ENCODE measurements at regions not wholly inside any gene's neighbourhood (a gene's known extent, or its start where the extent isn't known, plus 50 kb on each side); places are given as distances from the start of the nearest gene placed in this dataset.

DNA sequence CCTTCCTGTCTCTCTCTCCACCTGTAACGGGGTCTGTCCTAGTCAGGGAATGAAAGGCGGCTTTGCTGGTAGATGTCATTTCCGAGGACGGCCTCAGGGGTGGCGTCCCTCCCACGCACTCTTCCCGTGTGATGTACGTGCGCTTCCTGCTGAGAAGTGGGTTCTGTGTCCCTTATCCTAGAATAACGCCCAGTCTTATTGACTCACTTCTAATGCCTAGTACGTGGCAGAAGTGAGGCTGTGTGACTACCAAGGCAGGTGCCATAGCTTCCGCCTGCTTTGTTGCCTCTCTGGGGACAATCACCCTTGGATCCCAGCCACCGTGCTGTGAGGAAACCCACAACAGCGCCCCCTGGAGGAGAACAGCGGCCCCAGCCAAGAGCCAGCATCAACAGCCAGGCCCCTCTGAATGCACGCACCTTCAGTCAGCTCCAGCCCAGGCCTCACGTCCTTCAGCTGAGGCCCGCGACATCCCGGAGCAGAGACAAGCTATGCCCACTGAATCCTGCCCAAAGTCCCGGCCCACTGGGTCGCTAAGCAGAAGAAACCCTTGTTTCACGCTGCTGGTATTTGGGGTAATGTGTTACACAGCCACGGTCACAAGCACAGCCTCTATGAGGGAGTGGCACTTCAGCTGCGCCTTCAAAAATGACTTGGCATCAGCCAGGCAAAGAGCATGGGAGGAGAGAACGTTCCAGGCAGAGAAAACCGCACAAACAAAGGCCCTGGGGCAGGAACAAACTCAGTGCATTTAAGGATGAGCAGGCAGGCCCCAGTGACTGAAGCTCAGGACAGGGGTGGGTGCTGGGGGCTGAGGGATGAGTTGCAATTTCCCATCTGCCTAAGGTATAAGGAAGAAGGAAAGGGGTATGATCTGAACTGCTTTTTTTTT lies 224.2 kb downstream of the NFATC2 start:
- Mint-ChIP-seq H3K4me1 (peaks cover 24% of the 10 kb centered on the region), H3K27ac (peak overlapping the region; percentile 33), H3K36me3 (no peaks in the 10 kb centered on the region), H3K4me3 (no peak overlapping the region), H3K9me3 (peaks cover 10% of the 10 kb centered on the region), H3K27me3 (ENCODE audit: low read depth) (no peaks in the 10 kb centered on the region)
- peak; percentile 44 to 72 for DNase-seq (ENCODE audit: low spot score in 2 of 2, unreplicated experiment in 2 of 2)
- TF ChIP-seq, protein P1, sequence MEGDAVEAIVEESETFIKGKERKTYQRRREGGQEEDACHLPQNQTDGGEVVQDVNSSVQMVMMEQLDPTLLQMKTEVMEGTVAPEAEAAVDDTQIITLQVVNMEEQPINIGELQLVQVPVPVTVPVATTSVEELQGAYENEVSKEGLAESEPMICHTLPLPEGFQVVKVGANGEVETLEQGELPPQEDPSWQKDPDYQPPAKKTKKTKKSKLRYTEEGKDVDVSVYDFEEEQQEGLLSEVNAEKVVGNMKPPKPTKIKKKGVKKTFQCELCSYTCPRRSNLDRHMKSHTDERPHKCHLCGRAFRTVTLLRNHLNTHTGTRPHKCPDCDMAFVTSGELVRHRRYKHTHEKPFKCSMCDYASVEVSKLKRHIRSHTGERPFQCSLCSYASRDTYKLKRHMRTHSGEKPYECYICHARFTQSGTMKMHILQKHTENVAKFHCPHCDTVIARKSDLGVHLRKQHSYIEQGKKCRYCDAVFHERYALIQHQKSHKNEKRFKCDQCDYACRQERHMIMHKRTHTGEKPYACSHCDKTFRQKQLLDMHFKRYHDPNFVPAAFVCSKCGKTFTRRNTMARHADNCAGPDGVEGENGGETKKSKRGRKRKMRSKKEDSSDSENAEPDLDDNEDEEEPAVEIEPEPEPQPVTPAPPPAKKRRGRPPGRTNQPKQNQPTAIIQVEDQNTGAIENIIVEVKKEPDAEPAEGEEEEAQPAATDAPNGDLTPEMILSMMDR (IDR thresholded peaks at IDR 0.05; ENCODE audit: unreplicated experiment), result peak; percentile 79

DNA sequence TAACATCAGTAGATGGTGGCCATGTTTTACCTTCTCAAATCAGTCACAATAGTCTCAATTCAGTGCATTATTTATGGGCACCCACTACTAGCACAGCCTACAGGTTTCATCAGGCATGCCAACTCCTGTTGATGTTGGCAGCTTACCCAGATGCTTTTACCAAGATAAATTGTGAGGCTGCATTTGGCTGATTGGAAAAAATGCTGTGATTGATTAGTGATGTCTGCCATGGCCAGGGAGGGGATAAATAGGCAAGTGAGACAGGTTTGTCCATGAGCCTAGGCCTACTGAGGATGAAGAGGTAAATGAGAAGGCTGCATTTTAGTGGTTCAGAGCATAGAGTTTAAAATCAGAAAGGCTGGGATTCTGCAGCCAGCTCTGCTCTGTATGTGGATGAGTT lies 227.1 kb downstream of the NFATC2 start:
- H3K4me3 Mint-ChIP-seq, result no peak overlapping the region
- no peak overlapping the region for H3K27ac Mint-ChIP-seq
- H3K9me3 Mint-ChIP-seq, result peaks cover 13% of the 10 kb centered on the region
- peaks cover 48% of the 10 kb centered on the region for H3K4me1 Mint-ChIP-seq
- DNase-seq (ENCODE audit: low spot score in 2 of 2, unreplicated experiment in 2 of 2), result no peak
- TF ChIP-seq, protein P1 (IDR thresholded peaks at IDR 0.05; ENCODE audit: unreplicated experiment), result no peak
- H3K36me3 Mint-ChIP-seq, result no peaks in the 10 kb centered on the region
- H3K27me3 Mint-ChIP-seq (ENCODE audit: low read depth), result no peaks in the 10 kb centered on the region

DNA sequence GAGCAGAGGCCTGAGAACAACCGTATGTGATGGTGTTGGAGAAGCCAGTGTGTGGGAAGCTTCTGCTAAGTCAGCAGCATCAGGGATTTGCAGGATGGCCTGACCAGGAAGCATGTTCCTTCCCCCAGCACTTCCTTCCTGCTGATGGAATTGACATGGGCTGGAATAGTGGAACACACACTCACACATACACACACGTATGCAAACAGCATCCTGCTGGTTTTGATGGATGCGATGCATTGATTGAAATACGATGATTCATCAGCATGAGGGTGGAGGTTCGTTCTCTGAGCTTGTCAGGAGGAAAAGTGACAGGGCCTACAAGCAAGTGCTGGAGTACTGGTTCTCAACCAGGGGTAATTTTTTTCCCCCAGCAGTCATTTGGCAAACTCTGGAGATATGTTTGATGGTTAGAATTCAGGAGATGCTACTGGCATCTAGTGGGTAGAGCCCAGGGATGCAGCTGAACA lies 229.1 kb downstream of the NFATC2 start:
- TF ChIP-seq, protein P1 (IDR thresholded peaks at IDR 0.05; ENCODE audit: unreplicated experiment), result no peak
- Mint-ChIP-seq H3K4me1 (peaks cover 47% of the 10 kb centered on the region), H3K4me3 (no peak overlapping the region), H3K36me3 (no peaks in the 10 kb centered on the region), H3K27me3 (ENCODE audit: low read depth) (no peaks in the 10 kb centered on the region), H3K9me3 (peaks cover 14% of the 10 kb centered on the region), H3K27ac (peak overlapping the region; percentile 95)
- DNase-seq (ENCODE audit: low spot score in 2 of 2, unreplicated experiment in 2 of 2), result no peak

DNA sequence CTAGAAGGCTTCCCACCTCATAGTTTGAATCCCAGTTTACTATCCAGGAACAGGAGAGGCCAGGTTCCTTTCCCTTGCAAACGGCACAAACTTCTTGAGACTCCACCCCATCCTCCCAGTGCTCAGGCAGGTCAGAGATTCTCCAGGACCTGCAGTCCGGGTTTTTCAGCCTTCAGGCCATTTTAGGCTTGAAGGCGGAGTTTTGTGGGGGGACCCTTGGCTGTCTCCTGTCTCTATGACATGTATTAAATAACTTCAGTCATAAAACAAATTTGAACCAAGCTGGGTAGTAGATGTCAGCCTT lies 230.1 kb downstream of the NFATC2 start:
- TF ChIP-seq, protein P1 (IDR thresholded peaks at IDR 0.05; ENCODE audit: unreplicated experiment), result no peak
- H3K27ac Mint-ChIP-seq, result peak overlapping the region; percentile 95
- no peaks in the 10 kb centered on the region for H3K27me3 Mint-ChIP-seq (ENCODE audit: low read depth)
- H3K9me3 Mint-ChIP-seq, result peaks cover 14% of the 10 kb centered on the region
- peak overlapping the region; percentile 49 for H3K4me3 Mint-ChIP-seq
- no peak for DNase-seq (ENCODE audit: low spot score in 2 of 2, unreplicated experiment in 2 of 2)
- H3K36me3 Mint-ChIP-seq, result no peaks in the 10 kb centered on the region
- H3K4me1 Mint-ChIP-seq, result peaks cover 42% of the 10 kb centered on the region

DNA sequence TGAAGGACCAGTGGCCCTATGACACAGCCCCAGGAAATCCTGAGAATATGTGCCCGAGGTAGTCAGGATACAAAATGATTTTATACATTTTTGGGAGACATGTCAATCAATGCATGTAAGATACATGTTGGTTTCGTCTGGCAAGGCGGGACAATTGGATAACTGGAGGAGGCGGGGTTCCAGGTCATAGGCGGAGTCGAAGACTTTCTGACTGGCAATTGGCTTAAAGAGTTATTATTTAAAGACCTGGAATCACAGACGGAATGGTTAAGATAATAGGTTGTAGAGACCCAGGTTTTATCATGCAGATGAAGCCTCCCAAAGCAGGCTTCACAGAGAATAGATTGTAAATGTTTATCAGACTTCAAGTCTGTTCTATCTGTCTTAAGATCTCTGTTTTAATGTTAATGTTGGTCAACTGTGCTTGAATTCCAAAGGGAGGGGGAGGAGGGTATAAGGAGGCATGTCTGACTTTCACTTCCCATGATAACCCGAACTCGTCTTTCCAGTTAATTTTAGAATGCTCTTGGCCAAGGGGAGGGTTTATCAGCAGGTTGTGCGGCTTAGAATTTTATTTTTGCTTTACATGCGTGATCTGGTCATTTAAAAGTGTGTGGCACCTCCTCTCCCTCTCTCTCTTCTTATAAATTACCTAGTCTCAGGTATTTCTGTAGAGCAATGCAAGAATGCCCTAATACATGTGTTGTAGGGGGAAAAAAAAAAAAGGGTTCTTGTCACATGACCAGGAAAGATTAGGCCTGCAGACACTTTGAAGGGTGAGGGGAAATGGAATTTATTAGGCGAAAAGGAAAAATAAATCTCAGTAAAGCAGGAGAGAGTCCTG lies 230.7 kb downstream of the NFATC2 start:
- H3K27me3 Mint-ChIP-seq (ENCODE audit: low read depth), result no peaks in the 10 kb centered on the region
- no peak for DNase-seq (ENCODE audit: low spot score in 2 of 2, unreplicated experiment in 2 of 2)
- H3K27ac Mint-ChIP-seq, result peak overlapping the region; percentile 95
- peak overlapping the region; percentile 49 for H3K4me3 Mint-ChIP-seq
- TF ChIP-seq, protein P1 (IDR thresholded peaks at IDR 0.05; ENCODE audit: unreplicated experiment), result no peak
- peaks cover 44% of the 10 kb centered on the region for H3K4me1 Mint-ChIP-seq
- H3K9me3 Mint-ChIP-seq, result peaks cover 14% of the 10 kb centered on the region
- no peaks in the 10 kb centered on the region for H3K36me3 Mint-ChIP-seq

All from mesothelial cell of epicardium (in vitro differentiated cells).